HepG2 (cell line): ENCODE measurements at regions not wholly inside any gene's neighbourhood (a gene's known extent, or its start where the extent isn't known, plus 50 kb on each side); places are given as distances from the start of the nearest gene placed in this dataset.

ENCODE experiments used
- ATF2 ChIP-seq: sonication (generic); formaldehyde crosslinking; IDR thresholded peaks from 2 replicates; pipeline ENCODE4 v1.4.0; 2020; ENCODE audit warnings: missing genetic modification reagents
- ATRX ChIP-seq: sonication (generic); formaldehyde crosslinking; IDR thresholded peaks from 2 replicates; pipeline ENCODE4 v1.4.0; 2020; ENCODE audit warnings: missing genetic modification reagents, borderline replicate concordance
- HDAC6 ChIP-seq: fragments of 200-600 bp; sonication (generic); IDR thresholded peaks from 2 replicates; pipeline ENCODE4 v1.7.0; 2017; ENCODE audit warnings: mild to moderate bottlenecking, antibody characterized with exemption, low read length, low read depth
- HOXA5 ChIP-seq: sonication (generic); formaldehyde crosslinking; IDR thresholded peaks from 2 replicates; pipeline ENCODE4 v1.4.0; 2020; ENCODE audit warnings: missing genetic modification reagents
- LCORL ChIP-seq, 2 experiments: fragments of 450-650 bp in 1 of 2; sonication (generic) in 1 of 2; formaldehyde crosslinking in 1 of 2; IDR thresholded peaks; 2 replicates each; pipeline versions ENCODE4 v1.5.0 to v1.6.1; 2017 to 2020; ENCODE audit warnings: antibody characterized with exemption in 1 of 2, missing genetic modification reagents in 1 of 2
- REPIN1 ChIP-seq: sonication (generic); formaldehyde crosslinking; IDR thresholded peaks from 2 replicates; pipeline ENCODE4 v1.8.0; 2022; ENCODE audit warnings: missing genetic modification reagents, low read depth, mild to moderate bottlenecking, borderline replicate concordance
- RNF219 ChIP-seq: sonication (generic); formaldehyde crosslinking; IDR thresholded peaks from 2 replicates; pipeline ENCODE4 v1.5.0; 2020; ENCODE audit warnings: mild to moderate bottlenecking, missing genetic modification reagents
- SALL1 ChIP-seq: sonication (generic); formaldehyde crosslinking; IDR thresholded peaks from 2 replicates; pipeline ENCODE4 v1.8.0; 2022; ENCODE audit warnings: mild to moderate bottlenecking, missing genetic modification reagents
- TARDBP ChIP-seq: sonication (generic); formaldehyde crosslinking; IDR thresholded peaks from 2 replicates; pipeline ENCODE4 v1.8.0; 2022; ENCODE audit warnings: mild to moderate bottlenecking, missing genetic modification reagents
- TCF7 ChIP-seq: sonication (generic); IDR thresholded peaks from 2 replicates; pipeline ENCODE4 v1.6.1; 2016; ENCODE audit warnings: antibody characterized with exemption, low read depth
- ZNF12 ChIP-seq: sonication (generic); formaldehyde crosslinking; IDR thresholded peaks from 2 replicates; pipeline ENCODE4 v1.5.0; 2020; ENCODE audit warnings: missing genetic modification reagents
- ZNF136 ChIP-seq: sonication (generic); formaldehyde crosslinking; IDR thresholded peaks from 2 replicates; pipeline ENCODE4 v1.8.1; 2022; ENCODE audit warnings: low read depth, mild to moderate bottlenecking, moderate library complexity, missing genetic modification reagents
- ZNF280D ChIP-seq: sonication (generic); formaldehyde crosslinking; IDR thresholded peaks from 2 replicates; pipeline ENCODE4 v1.5.1; 2020; ENCODE audit warnings: mild to moderate bottlenecking, missing genetic modification reagents
- ZNF292 ChIP-seq: sonication (generic); formaldehyde crosslinking; IDR thresholded peaks from 2 replicates; pipeline ENCODE4 v1.8.1; 2022; ENCODE audit warnings: mild to moderate bottlenecking, low read depth, missing genetic modification reagents, borderline replicate concordance
- ZNF33B ChIP-seq: sonication (generic); formaldehyde crosslinking; IDR thresholded peaks from 2 replicates; pipeline ENCODE4 v1.5.1; 2020; ENCODE audit warnings: mild to moderate bottlenecking, missing genetic modification reagents
- ZNF782 ChIP-seq: sonication (generic); formaldehyde crosslinking; IDR thresholded peaks from 2 replicates; pipeline ENCODE4 v1.4.0; 2020; ENCODE audit warnings: missing genetic modification reagents, mild to moderate bottlenecking, borderline replicate concordance
- ZNF784 ChIP-seq: sonication (generic); formaldehyde crosslinking; IDR thresholded peaks from 2 replicates; pipeline ENCODE4 v1.5.1; 2020; ENCODE audit warnings: missing genetic modification reagents, mild to moderate bottlenecking, borderline replicate concordance
- TF ChIP-seq, protein P1 (sequence below): IDR thresholded peaks from 2 replicates; pipeline ENCODE4 v1.6.1; 2016; ENCODE audit warnings: low read depth

GRCh38 chr22:44645083-44645482, 56.9 kb upstream of the PRR5 start (continued):
- TF ChIP-seq ATF2 (CRISPR knock-in tag) (no peak), TARDBP (CRISPR knock-in tag) (no peak), HDAC6 (no peak), ZNF782 (no peak), TCF7 (peak; percentile 48; the same call in 1 of the 2 replicates), ZNF33B (CRISPR knock-in tag) (no peak), RNF219 (no peak), ZNF280D (no peak), ZNF292 (no peak), REPIN1 (CRISPR knock-in tag) (no peak), ZNF784 (CRISPR knock-in tag) (no peak), LCORL (IDR thresholded peaks at IDR 0.05) (no peak), LCORL (CRISPR knock-in tag; IDR thresholded peaks at IDR 0.05) (0 out of 2 replicates have a peak, but pooled peaks have one; percentile 36), ZNF136 (CRISPR knock-in tag) (no peak), HOXA5 (CRISPR knock-in tag) (no peak), ATRX (CRISPR knock-in tag) (no peak), ZNF12 (CRISPR knock-in tag) (peak; percentile 69), SALL1 (peak; percentile 44; the same call in 1 of the 2 replicates)
- TF ChIP-seq, protein P1, sequence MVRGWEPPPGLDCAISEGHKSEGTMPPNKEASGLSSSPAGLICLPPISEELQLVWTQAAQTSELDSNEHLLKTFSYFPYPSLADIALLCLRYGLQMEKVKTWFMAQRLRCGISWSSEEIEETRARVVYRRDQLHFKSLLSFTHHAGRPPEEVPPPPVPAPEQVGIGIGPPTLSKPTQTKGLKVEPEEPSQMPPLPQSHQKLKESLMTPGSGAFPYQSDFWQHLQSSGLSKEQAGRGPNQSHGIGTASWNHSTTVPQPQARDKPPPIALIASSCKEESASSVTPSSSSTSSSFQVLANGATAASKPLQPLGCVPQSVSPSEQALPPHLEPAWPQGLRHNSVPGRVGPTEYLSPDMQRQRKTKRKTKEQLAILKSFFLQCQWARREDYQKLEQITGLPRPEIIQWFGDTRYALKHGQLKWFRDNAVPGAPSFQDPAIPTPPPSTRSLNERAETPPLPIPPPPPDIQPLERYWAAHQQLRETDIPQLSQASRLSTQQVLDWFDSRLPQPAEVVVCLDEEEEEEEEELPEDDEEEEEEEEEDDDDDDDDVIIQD (CRISPR knock-in tag): 0 out of 2 replicates have a peak, but pooled peaks have one; percentile 17
